A673 (cell line): ENCODE measurements at regions not wholly inside any gene's neighbourhood (a gene's known extent, or its start where the extent isn't known, plus 50 kb on each side); places are given as distances from the start of the nearest gene placed in this dataset.

Experiments used
- BruUV-seq: library from RNA; stranded (reverse); fragments of 400-500 nt; replicated peaks from 2 replicates; lab custom pipeline; 2021; lab: Mats Ljungman, UMichigan
- CTCF ChIA-PET: fragments of 300-600 bp; sonication (Branson Sonifier 250); formaldehyde crosslinking; loops from one replicate; lab custom pipeline; 2022; ENCODE audit warnings: antibody characterized with exemption; lab: Charles Lee
- POLR2A ChIA-PET: fragments of 300-600 bp; sonication (Branson Sonifier 250); formaldehyde crosslinking; loops from one replicate; lab custom pipeline; 2022; ENCODE audit warnings: antibody characterized with exemption; ENCODE audit not compliant: low non-redundant PET; lab: Charles Lee
- DNase-seq: peaks from one replicate; pipeline ENCODE4 v3.0.0-alpha.2; 2015; ENCODE audit warnings: low spot score
- H3K27ac ChIP-seq: fragments of 200-600 bp; sonication (generic); 2 replicates; pipeline ENCODE4 v1.5.1; 2016; ENCODE audit warnings: mixed run types, low read depth, mild to moderate bottlenecking, mixed read lengths, antibody characterized with exemption, low read length; ENCODE audit not compliant: poor library complexity, severe bottlenecking
- H3K27me3 ChIP-seq: fragments of 200-600 bp; sonication (generic); replicated peaks from 2 replicates; pipeline ENCODE4 v1.6.1; 2017; ENCODE audit warnings: mixed run types, low read depth, mild to moderate bottlenecking, mixed read lengths, antibody characterized with exemption, low read length; ENCODE audit not compliant: insufficient read depth, poor library complexity
- H3K36me3 ChIP-seq: fragments of 200-600 bp; sonication (generic); 2 replicates; pipeline ENCODE4 v1.6.1; 2016; ENCODE audit warnings: mixed run types, mild to moderate bottlenecking, mixed read lengths, antibody characterized with exemption, low read length; ENCODE audit not compliant: insufficient read depth, poor library complexity, severe bottlenecking
- H3K4me1 ChIP-seq: fragments of 200-600 bp; sonication (generic); 2 replicates; pipeline ENCODE4 v1.6.1; 2017; ENCODE audit warnings: mixed run types, mild to moderate bottlenecking, mixed read lengths, antibody characterized with exemption, low read length; ENCODE audit not compliant: insufficient read depth, poor library complexity, severe bottlenecking
- H3K4me3 ChIP-seq: fragments of 200-600 bp; sonication (generic); 2 replicates; pipeline ENCODE4 v1.5.1; 2016; ENCODE audit warnings: low read depth, mixed run types, mild to moderate bottlenecking, mixed read lengths, low read length; ENCODE audit not compliant: poor library complexity, severe bottlenecking
- H3K9me3 ChIP-seq: fragments of 200-600 bp; sonication (generic); 2 replicates; pipeline ENCODE4 v1.6.1; 2016; ENCODE audit warnings: mixed run types, low read depth, mild to moderate bottlenecking, mixed read lengths, antibody characterized with exemption, low read length; ENCODE audit not compliant: poor library complexity, severe bottlenecking
- EZH2 ChIP-seq: fragments of 200-600 bp; sonication (generic); IDR thresholded peaks from 2 replicates; pipeline ENCODE4 v1.6.1; 2017; ENCODE audit warnings: borderline replicate concordance, low read depth, mild to moderate bottlenecking, mixed read lengths, antibody characterized with exemption, low read length; ENCODE audit not compliant: poor library complexity, severe bottlenecking
- intact Hi-C: fragments of 100-400 bp; cut with micrococcal nuclease; formaldehyde crosslinking; loops from one replicate; pipeline ENCODE4 v1.10.0; 2022; ENCODE audit not compliant: unreplicated experiment
- TF ChIP-seq, protein P1 (sequence below): fragments of 300-800, 200-600 bp; sonication (generic); conservative IDR thresholded peaks from 2 replicates; pipeline ENCODE4 v1.5.1; 2017; ENCODE audit warnings: low read depth, mild to moderate bottlenecking, antibody characterized with exemption, low read length, moderate library complexity, mixed read lengths

DNA sequence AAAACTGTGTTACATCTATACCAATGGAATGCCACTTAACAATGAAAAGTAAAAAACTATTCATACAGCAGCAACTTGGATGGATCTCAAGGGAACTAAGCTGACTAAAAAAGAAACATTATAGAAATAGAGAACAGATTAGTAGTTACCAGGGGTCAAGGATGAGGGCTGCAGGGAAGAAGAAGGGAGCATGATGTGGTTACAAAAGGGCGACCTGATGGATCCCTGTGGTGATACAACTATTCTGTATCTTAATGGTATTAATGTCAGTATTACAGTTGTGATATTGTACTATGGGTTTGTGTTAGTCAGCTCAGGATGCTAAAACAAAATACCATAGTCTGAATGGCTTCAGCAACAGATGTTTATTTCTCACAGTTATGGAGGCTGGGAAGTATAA is 190.7 kb downstream of the ZNF674 start:
- POLR2A ChIA-PET = no interaction called here
- CTCF ChIA-PET = no interaction called here
- Histone ChIP-seq H3K27ac (no peak overlapping the region), H3K36me3 (no peaks in the 10 kb centered on the region), H3K4me1 (no peaks in the 10 kb centered on the region), H3K27me3 (no peaks in the 10 kb centered on the region), H3K4me3 (no peak overlapping the region), H3K9me3 (no peaks in the 10 kb centered on the region)
- intact Hi-C loops = no loop called here
- BruUV-seq = no TSS peak
- DNase-seq = no peak
- TF ChIP-seq, protein P1, sequence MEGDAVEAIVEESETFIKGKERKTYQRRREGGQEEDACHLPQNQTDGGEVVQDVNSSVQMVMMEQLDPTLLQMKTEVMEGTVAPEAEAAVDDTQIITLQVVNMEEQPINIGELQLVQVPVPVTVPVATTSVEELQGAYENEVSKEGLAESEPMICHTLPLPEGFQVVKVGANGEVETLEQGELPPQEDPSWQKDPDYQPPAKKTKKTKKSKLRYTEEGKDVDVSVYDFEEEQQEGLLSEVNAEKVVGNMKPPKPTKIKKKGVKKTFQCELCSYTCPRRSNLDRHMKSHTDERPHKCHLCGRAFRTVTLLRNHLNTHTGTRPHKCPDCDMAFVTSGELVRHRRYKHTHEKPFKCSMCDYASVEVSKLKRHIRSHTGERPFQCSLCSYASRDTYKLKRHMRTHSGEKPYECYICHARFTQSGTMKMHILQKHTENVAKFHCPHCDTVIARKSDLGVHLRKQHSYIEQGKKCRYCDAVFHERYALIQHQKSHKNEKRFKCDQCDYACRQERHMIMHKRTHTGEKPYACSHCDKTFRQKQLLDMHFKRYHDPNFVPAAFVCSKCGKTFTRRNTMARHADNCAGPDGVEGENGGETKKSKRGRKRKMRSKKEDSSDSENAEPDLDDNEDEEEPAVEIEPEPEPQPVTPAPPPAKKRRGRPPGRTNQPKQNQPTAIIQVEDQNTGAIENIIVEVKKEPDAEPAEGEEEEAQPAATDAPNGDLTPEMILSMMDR = no peak
- TF ChIP-seq EZH2 = no peak

DNA sequence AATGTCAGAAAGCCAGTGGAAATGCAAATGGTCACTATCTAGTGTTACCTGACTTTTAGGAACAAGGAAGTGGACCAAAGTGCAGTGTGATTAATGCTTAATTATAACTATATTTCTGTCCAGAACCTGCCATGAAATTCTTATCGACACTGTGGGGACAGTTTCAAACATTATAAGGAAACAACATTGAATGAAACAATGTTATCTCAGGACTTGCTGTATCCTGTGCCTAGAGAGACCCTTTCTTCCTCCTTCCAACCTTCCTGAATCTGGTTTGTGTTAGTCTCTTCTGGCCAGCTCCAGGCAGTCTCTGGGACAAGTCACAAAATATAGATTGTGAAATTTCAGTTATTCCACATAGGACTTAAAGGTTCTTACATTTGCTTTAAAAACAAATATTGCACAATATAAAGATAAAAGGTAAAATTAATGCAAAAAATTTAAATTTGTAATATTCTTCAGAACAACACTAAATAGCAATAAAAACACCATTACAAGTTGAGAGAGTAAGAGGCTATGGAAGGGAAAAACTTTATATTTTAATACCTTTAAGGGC is 203.4 kb downstream of the ZNF674 start:
- BruUV-seq = no TSS peak
- no peaks in the 10 kb centered on the region for H3K4me1 ChIP-seq
- H3K27me3 ChIP-seq = no peaks in the 10 kb centered on the region
- H3K9me3 ChIP-seq = no peaks in the 10 kb centered on the region
- no peak for DNase-seq
- no peak overlapping the region for H3K4me3 ChIP-seq
- intact Hi-C loops = no loop called here
- H3K27ac ChIP-seq = no peak overlapping the region
- H3K36me3 ChIP-seq = no peaks in the 10 kb centered on the region
- ChIA-PET POLR2A (no interaction called here), CTCF (no interaction called here)
- TF ChIP-seq, protein P1 = no peak
- no peak for TF ChIP-seq EZH2

DNA sequence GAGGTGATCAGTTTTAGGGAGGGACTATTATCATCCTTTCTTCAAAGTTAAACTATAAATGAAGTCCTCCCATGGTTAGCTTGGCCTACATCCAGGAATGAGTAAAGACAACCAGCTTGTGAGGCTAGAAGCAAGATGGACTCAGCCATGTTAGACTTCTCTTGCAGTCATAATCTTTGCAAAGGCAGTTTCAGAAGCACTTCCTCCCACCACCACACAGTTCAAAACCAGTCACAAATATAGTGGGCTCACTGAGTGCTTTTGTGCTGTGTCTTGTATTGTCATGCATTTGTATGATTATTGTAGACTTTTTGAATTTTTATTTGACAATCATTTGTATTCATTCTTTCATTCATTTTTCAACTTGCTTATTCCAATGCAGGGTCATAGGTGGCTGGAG is 204.5 kb downstream of the ZNF674 start:
- ChIA-PET POLR2A (no interaction called here), CTCF (no interaction called here)
- H3K36me3 ChIP-seq = no peaks in the 10 kb centered on the region
- DNase-seq = no peak
- H3K4me3 ChIP-seq = no peak overlapping the region
- no peak overlapping the region for H3K27ac ChIP-seq
- no peaks in the 10 kb centered on the region for H3K9me3 ChIP-seq
- no TSS peak for BruUV-seq
- no peaks in the 10 kb centered on the region for H3K27me3 ChIP-seq
- intact Hi-C loops = no loop called here
- no peak for TF ChIP-seq EZH2
- TF ChIP-seq, protein P1 = no peak
- H3K4me1 ChIP-seq = no peaks in the 10 kb centered on the region
